Stimulated activated CD4-positive, alpha-beta T cell treated with anti-CD3 and anti-CD28 coated beads, TNF-alpha, amount 100 ng/mL, for 48 hours (primary cell): ENCODE measurements at regions not wholly inside any gene's neighbourhood (a gene's known extent, or its start where the extent isn't known, plus 50 kb on each side); places are given as distances from the start of the nearest gene placed in this dataset.
"Not testable (repeated sequence)": the region's sequence is repeated elsewhere in the genome, so short reads cannot be mapped to it uniquely, and the experiment has no call there.

Experiments
- DNase-seq, 3 donors: peaks; one replicate each; pipeline ENCODE4 v3.0.0-alpha.2; 2020; ENCODE audit warnings: low read depth in 3 of 3

DNA sequence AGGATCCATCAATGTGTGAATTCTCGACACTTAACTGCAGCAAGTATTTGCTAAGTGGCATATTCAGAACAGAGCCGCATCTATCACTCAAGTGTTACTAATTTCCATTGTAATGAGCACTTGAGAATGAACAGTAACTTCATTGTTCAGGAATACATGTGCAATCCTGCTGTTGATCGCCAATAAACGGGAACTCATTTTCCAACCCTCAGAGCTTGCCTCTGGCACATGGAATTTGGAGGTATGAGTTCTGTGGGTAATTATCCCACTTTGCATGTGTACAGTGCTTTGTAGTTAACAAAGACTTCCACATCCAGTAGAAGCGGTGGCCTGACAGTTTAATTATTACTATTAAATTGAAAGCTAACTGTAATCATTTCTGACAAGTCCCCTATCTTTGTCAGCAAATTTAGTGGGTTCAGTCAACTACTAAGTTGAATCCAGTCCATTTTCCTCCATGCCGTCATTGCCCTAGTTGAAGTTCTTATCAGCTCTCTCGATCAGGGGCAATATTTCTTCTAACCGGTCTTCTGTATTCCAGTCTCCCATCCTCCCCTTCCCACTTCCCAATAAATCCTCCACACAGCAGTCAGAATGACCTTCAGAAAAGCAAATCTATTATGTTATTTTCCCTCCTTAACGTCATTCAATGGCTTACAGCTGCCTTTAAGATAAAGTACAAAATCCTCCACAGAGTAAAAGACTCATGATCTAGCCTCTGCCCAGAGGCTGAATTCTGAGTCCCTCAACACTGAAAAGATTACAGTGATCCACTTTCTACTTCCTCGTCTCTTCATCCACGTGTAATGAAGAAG is 62.4 kb upstream of the GBA3 start:
- DNase-seq, result not testable (repeated sequence)

DNA sequence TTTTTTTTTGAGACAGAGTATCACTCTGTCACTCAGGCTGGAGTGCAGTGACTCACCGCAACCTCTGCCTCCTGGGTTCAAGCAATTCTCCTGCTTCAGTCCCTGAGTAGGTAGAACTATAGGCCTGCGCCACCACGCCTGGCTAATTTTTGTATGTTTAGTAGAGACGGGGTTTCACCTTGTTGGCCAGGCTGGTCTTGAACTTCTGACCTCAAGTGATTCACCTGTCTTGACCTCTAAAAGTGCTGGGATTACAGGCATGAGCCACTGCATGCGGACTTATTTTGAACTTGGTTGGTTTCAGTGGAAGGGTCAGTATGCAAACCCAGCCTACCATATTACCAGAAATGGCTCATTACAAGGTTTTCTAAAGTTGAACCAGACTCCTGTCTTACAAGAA is 61.6 kb upstream of the GBA3 start:
- DNase-seq, result not testable (repeated sequence)

DNA sequence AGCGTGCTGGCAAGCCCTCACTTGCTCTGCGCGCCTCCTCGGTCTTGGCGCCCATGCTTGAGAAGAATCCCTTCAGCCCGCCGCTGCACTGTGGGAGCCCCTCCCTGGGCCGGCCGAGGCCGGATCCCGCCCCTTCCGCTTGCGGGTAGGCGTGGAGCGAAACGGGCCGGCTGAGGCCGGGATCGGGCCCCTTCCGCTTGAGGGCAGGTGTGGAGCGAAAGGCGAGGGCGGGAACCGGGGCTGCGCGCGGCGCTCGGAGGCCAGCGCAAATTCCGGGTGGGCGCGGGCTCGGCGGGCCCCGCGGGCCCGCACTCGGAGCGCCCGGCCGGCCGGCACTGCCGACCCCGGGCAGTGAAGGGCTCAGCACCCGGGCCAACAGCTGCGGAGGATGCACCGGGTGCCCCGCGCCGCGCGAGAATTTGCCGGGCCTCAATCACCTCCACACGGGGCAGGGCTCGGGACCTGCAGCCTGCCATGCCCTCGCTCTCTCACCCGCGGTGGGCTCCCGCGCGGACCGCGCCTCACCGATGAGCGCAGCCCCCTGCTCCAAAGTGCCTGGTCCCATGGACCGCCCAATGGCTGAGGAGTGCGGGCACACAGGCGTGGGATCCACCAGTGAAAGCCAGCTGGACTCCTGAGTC is 58.1 kb upstream of the GBA3 start:
- DNase-seq, result no peak

DNA sequence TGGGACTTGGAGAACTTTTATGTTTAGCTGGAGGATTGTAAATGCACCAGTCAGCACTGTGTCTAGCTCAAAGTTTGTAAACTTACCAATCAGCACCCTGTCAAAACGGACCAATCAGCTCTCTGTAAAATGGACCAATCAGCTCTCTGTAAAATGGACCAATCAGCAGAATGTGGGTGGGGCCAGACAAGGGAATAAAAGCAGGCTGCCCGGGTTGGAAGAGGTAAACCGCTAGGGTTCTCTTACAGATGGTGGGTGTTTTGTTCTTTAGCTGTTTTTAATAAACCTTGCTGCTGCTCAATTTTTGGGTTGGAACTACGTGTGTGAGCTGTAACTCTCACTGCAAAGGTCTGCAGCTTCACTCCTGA is 57.6 kb upstream of the GBA3 start:
- DNase-seq, result not testable (repeated sequence)

DNA sequence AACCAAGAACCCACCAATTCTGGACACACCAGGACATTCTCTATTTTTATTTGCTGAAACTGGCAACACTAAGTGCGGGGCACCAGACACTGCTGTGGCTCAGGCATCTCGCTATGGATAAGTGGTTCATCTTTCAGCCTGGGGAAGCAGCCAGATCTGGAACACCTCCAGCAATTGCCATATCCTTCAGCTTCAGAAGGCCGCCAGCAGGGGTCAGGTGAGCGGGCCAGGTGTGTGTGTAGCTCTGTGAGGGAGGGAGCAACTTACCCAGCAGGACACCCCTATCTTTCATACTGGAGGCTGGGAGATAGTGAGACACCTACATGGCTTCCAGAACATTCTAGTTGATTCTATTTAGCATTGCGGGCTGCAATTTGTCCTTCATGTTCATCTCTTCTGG is 57.0 kb upstream of the GBA3 start:
- no peak for DNase-seq

DNA sequence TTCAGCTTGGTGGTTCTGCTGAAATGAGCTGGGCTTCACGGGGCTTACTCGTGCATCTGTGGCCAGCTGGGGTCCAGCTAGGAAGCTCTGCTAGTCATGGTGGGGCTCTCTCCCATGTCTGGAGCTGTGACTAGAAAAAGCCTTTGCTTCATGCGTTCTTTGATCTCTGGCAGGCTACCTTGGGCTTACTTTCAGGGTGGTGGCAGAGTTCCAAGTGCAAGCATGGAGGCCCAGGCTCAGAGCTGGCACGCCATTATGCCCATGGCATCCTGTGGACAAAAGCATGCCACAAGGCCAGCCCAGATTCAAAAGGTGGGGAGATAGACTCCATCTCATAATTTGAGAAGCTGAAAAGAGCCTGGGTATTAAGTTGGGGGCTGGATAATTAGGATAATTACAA is 55.4 kb upstream of the GBA3 start:
- no peak for DNase-seq
